GM23338 (cell line): ENCODE measurements at regions not wholly inside any gene's neighbourhood (a gene's known extent, or its start where the extent isn't known, plus 50 kb on each side); places are given as distances from the start of the nearest gene placed in this dataset.

ENCODE experiments used
- ATAC-seq: fragments of 200-7000 bp; cut with Tn5 transposase; 3 replicates; pipeline ENCODE4 v1.9.1; 2020
- DNase-seq: peaks from one replicate; pipeline ENCODE4 v3.0.0-alpha.2; 2015; ENCODE audit warnings: low spot score
- H2AFZ ChIP-seq: fragments of 200-600 bp; sonication (generic); 2 replicates; pipeline ENCODE4 v1.8.0; 2016; ENCODE audit warnings: antibody characterized with exemption, mild to moderate bottlenecking, moderate library complexity
- H3F3A ChIP-seq: fragments of 200-600 bp; sonication (generic); replicated peaks from 2 replicates; pipeline ENCODE4 v1.8.0; 2017; ENCODE audit warnings: antibody characterized with exemption, mixed run types, low read depth
- H3K27ac ChIP-seq: fragments of 200-600 bp; sonication (generic); 2 replicates; pipeline ENCODE4 v1.6.1; 2016; ENCODE audit warnings: low read depth
- H3K27me3 ChIP-seq: fragments of 200-600 bp; sonication (generic); 2 replicates; pipeline ENCODE4 v1.8.0; 2016; ENCODE audit warnings: mild to moderate bottlenecking, mixed run types, moderate library complexity; ENCODE audit not compliant: insufficient read depth
- H3K36me3 ChIP-seq: fragments of 200-600 bp; sonication (generic); 2 replicates; pipeline ENCODE4 v1.8.0; 2016; ENCODE audit warnings: mild to moderate bottlenecking; ENCODE audit not compliant: insufficient read depth
- H3K4me1 ChIP-seq: fragments of 200-600 bp; sonication (generic); 2 replicates; pipeline ENCODE4 v1.8.0; 2016; ENCODE audit warnings: mild to moderate bottlenecking, moderate library complexity; ENCODE audit not compliant: insufficient read depth
- H3K4me2 ChIP-seq: fragments of 200-600 bp; sonication (generic); 2 replicates; pipeline ENCODE4 v1.7.1; 2017; ENCODE audit warnings: mixed run types
- H3K4me3 ChIP-seq: fragments of 200-600 bp; sonication (generic); 2 replicates; pipeline ENCODE4 v1.6.1; 2016; ENCODE audit warnings: mixed run types
- H3K79me2 ChIP-seq: fragments of 200-600 bp; sonication (generic); replicated peaks from 2 replicates; pipeline ENCODE4 v1.8.0; 2017; ENCODE audit warnings: mild to moderate bottlenecking; ENCODE audit not compliant: insufficient read depth
- H3K9me2 ChIP-seq: fragments of 200-600 bp; sonication (generic); 2 replicates; pipeline ENCODE4 v1.8.0; 2017; ENCODE audit not compliant: insufficient read depth
- H4K20me1 ChIP-seq: fragments of 200-600 bp; sonication (generic); replicated peaks from 2 replicates; pipeline ENCODE4 v1.8.0; 2017; ENCODE audit warnings: mild to moderate bottlenecking; ENCODE audit not compliant: insufficient read depth
- H3K27ac Mint-ChIP-seq: 2 replicates; pipeline ENCODE4 v1.8.0; 2020; ENCODE audit warnings: inconsistent platforms, mild to moderate bottlenecking, moderate library complexity, mixed read lengths
- H3K27me3 Mint-ChIP-seq: 3 replicates; pipeline ENCODE4 v1.8.0; 2022; ENCODE audit warnings: low read depth, mild to moderate bottlenecking, moderate library complexity, mixed read lengths, inconsistent platforms; ENCODE audit not compliant: insufficient read depth, poor library complexity
- H3K36me3 Mint-ChIP-seq: 3 replicates; pipeline ENCODE4 v1.8.0; 2021; ENCODE audit warnings: low read depth, mild to moderate bottlenecking, inconsistent platforms, moderate library complexity, mixed read lengths
- H3K4me1 Mint-ChIP-seq: 3 replicates; pipeline ENCODE4 v1.8.0; 2020; ENCODE audit warnings: mild to moderate bottlenecking, inconsistent platforms, mixed read lengths
- H3K4me3 Mint-ChIP-seq: 3 replicates; pipeline ENCODE4 v1.8.0; 2021; ENCODE audit warnings: moderate library complexity, mild to moderate bottlenecking, inconsistent platforms, mixed read lengths
- H3K9me3 Mint-ChIP-seq: 3 replicates; pipeline ENCODE4 v1.8.0; 2020; ENCODE audit warnings: moderate library complexity, mild to moderate bottlenecking, inconsistent platforms, mixed read lengths
- CREB1 ChIP-seq: fragments of 250-450 bp; sonication (Bioruptor Pico); IDR thresholded peaks from 2 replicates; pipeline ENCODE4 v1.5.0; 2020; ENCODE audit warnings: low read depth, mild to moderate bottlenecking, moderate library complexity
- EZH2 ChIP-seq: fragments of 200-600 bp; sonication (generic); IDR thresholded peaks from one replicate; pipeline ENCODE4 v1.8.0; 2017; ENCODE audit warnings: antibody characterized with exemption, mild to moderate bottlenecking, low read depth; ENCODE audit not compliant: unreplicated experiment
- EZH2phosphoT487 ChIP-seq: fragments of 200-600 bp; sonication (generic); IDR thresholded peaks from one replicate; pipeline ENCODE4 v1.8.1; 2018; ENCODE audit warnings: antibody characterized with exemption; ENCODE audit not compliant: unreplicated experiment
- JUNB ChIP-seq: IDR thresholded peaks from one replicate; pipeline ENCODE4 v1.6.1; 2016; ENCODE audit warnings: antibody characterized with exemption; ENCODE audit not compliant: unreplicated experiment
- POLR2AphosphoS5 ChIP-seq: IDR thresholded peaks from 2 replicates; pipeline ENCODE4 v1.6.1; 2016; ENCODE audit warnings: antibody characterized with exemption, low read depth
- ZNF114 ChIP-seq: fragments of 250-450 bp; sonication (Bioruptor Pico); IDR thresholded peaks from 2 replicates; pipeline ENCODE4 v1.5.0; 2020; ENCODE audit warnings: mild to moderate bottlenecking, moderate library complexity
- ZNF331 ChIP-seq: fragments of 250-450 bp; sonication (Bioruptor Pico); IDR thresholded peaks from 2 replicates; pipeline ENCODE4 v1.5.0; 2020; ENCODE audit warnings: low read depth, mild to moderate bottlenecking, moderate library complexity
- TF ChIP-seq, protein P1 (sequence below): IDR thresholded peaks from 2 replicates; pipeline ENCODE4 v1.6.1; 2016; ENCODE audit warnings: antibody characterized with exemption
- TF ChIP-seq, protein P2 (sequence below): fragments of 250-450 bp; sonication (Bioruptor Pico); IDR thresholded peaks from 2 replicates; pipeline ENCODE4 v1.5.0; 2020; ENCODE audit warnings: mild to moderate bottlenecking, moderate library complexity
- TF ChIP-seq, protein P3 (sequence below): IDR thresholded peaks from one replicate; pipeline ENCODE4 v1.6.1; 2018; ENCODE audit warnings: antibody characterized with exemption; ENCODE audit not compliant: unreplicated experiment
- TF ChIP-seq, protein P4 (sequence below), 2 experiments: fragments of 200-600 bp in 1 of 2; sonication (generic) in 1 of 2; conservative IDR thresholded peaks; 2 replicates each; pipeline versions ENCODE4 v1.5.1 to v1.6.1; 2016 to 2017; ENCODE audit warnings: antibody characterized with exemption in 2 of 2, low read depth in 2 of 2, mild to moderate bottlenecking in 2 of 2, moderate library complexity in 1 of 2

DNA sequence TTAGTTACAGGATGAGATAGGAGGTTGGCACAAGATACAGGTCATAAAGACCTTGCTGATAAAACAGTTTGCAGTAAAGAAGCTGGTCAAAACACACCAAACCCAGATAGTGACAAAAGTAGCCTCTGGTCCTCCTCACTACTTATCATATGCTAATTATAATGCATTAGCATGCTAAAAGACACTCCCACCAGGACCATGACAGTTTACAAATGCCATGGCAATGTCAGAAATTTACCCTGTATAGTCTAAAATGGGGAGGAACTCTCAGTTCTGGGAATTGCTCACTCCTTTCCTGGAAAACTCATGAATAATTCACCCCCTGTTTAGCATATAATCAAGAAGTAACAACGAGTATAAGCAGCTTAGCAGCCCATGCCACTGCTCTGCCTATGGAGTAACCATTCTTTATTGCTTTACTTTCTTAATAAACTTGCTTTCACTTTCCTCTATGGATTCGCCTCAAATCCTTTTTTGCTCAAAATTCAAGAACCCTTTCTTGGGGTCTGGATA, 1254.4 kb downstream of the PCDH7 start (continued):
- TF ChIP-seq, protein P1, sequence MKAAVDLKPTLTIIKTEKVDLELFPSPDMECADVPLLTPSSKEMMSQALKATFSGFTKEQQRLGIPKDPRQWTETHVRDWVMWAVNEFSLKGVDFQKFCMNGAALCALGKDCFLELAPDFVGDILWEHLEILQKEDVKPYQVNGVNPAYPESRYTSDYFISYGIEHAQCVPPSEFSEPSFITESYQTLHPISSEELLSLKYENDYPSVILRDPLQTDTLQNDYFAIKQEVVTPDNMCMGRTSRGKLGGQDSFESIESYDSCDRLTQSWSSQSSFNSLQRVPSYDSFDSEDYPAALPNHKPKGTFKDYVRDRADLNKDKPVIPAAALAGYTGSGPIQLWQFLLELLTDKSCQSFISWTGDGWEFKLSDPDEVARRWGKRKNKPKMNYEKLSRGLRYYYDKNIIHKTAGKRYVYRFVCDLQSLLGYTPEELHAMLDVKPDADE: no peak
- TF ChIP-seq EZH2: no peak
- TF ChIP-seq, protein P2, sequence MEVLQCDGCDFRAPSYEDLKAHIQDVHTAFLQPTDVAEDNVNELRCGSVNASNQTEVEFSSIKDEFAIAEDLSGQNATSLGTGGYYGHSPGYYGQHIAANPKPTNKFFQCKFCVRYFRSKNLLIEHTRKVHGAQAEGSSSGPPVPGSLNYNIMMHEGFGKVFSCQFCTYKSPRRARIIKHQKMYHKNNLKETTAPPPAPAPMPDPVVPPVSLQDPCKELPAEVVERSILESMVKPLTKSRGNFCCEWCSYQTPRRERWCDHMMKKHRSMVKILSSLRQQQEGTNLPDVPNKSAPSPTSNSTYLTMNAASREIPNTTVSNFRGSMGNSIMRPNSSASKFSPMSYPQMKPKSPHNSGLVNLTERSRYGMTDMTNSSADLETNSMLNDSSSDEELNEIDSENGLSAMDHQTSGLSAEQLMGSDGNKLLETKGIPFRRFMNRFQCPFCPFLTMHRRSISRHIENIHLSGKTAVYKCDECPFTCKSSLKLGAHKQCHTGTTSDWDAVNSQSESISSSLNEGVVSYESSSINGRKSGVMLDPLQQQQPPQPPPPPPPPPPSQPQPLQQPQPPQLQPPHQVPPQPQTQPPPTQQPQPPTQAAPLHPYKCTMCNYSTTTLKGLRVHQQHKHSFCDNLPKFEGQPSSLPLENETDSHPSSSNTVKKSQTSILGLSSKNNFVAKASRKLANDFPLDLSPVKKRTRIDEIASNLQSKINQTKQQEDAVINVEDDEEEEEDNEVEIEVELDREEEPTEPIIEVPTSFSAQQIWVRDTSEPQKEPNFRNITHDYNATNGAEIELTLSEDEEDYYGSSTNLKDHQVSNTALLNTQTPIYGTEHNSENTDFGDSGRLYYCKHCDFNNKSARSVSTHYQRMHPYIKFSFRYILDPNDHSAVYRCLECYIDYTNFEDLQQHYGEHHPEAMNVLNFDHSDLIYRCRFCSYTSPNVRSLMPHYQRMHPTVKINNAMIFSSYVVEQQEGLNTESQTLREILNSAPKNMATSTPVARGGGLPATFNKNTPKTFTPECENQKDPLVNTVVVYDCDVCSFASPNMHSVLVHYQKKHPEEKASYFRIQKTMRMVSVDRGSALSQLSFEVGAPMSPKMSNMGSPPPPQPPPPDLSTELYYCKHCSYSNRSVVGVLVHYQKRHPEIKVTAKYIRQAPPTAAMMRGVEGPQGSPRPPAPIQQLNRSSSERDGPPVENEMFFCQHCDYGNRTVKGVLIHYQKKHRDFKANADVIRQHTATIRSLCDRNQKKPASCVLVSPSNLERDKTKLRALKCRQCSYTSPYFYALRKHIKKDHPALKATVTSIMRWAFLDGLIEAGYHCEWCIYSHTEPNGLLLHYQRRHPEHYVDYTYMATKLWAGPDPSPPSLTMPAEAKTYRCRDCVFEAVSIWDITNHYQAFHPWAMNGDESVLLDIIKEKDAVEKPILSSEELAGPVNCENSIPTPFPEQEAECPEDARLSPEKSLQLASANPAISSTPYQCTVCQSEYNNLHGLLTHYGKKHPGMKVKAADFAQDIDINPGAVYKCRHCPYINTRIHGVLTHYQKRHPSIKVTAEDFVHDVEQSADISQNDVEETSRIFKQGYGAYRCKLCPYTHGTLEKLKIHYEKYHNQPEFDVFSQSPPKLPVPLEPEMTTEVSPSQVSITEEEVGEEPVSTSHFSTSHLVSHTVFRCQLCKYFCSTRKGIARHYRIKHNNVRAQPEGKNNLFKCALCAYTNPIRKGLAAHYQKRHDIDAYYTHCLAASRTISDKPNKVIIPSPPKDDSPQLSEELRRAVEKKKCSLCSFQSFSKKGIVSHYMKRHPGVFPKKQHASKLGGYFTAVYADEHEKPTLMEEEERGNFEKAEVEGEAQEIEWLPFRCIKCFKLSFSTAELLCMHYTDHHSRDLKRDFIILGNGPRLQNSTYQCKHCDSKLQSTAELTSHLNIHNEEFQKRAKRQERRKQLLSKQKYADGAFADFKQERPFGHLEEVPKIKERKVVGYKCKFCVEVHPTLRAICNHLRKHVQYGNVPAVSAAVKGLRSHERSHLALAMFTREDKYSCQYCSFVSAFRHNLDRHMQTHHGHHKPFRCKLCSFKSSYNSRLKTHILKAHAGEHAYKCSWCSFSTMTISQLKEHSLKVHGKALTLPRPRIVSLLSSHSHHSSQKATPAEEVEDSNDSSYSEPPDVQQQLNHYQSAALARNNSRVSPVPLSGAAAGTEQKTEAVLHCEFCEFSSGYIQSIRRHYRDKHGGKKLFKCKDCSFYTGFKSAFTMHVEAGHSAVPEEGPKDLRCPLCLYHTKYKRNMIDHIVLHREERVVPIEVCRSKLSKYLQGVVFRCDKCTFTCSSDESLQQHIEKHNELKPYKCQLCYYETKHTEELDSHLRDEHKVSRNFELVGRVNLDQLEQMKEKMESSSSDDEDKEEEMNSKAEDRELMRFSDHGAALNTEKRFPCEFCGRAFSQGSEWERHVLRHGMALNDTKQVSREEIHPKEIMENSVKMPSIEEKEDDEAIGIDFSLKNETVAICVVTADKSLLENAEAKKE: no peak

DNA sequence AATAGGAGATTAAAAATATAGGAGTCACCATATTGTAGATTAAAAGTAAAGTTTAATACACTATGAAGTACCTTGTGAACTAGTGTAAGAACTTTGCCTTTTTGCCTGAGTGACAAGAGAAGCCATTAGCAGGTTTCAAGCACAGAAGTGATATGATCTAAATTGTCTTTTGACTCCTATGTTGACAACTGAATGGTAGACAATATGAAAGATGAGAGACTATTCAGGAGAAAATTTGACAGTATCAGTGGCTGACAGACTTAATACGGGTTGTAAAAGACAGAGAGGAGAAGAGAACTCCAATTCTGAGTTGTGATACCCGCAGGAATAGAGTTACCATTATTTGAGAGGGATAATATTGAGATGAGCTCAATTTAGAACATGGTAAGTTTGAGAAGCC, 1259.8 kb downstream of the PCDH7 start:
- no peaks in the 10 kb centered on the region for H3K36me3 Mint-ChIP-seq
- DNase-seq: no peak
- Histone ChIP-seq H3K4me3 (no peak overlapping the region), H3K4me2 (no peak overlapping the region), H3K36me3 (no peaks in the 10 kb centered on the region), H4K20me1 (no peaks in the 10 kb centered on the region), H3K27ac (no peak overlapping the region), H3K4me1 (no peaks in the 10 kb centered on the region), H3K27me3 (no peaks in the 10 kb centered on the region), H2AFZ (no peak overlapping the region), H3F3A (no peaks in the 10 kb centered on the region), H3K79me2 (no peaks in the 10 kb centered on the region), H3K9me2 (no peaks in the 10 kb centered on the region)
- TF ChIP-seq POLR2AphosphoS5 (no peak), JUNB (no peak), EZH2 (no peak), ZNF114 (CRISPR knock-in tag) (no peak), CREB1 (no peak), EZH2phosphoT487 (no peak), ZNF331 (CRISPR knock-in tag) (no peak)
- TF ChIP-seq, protein P3, sequence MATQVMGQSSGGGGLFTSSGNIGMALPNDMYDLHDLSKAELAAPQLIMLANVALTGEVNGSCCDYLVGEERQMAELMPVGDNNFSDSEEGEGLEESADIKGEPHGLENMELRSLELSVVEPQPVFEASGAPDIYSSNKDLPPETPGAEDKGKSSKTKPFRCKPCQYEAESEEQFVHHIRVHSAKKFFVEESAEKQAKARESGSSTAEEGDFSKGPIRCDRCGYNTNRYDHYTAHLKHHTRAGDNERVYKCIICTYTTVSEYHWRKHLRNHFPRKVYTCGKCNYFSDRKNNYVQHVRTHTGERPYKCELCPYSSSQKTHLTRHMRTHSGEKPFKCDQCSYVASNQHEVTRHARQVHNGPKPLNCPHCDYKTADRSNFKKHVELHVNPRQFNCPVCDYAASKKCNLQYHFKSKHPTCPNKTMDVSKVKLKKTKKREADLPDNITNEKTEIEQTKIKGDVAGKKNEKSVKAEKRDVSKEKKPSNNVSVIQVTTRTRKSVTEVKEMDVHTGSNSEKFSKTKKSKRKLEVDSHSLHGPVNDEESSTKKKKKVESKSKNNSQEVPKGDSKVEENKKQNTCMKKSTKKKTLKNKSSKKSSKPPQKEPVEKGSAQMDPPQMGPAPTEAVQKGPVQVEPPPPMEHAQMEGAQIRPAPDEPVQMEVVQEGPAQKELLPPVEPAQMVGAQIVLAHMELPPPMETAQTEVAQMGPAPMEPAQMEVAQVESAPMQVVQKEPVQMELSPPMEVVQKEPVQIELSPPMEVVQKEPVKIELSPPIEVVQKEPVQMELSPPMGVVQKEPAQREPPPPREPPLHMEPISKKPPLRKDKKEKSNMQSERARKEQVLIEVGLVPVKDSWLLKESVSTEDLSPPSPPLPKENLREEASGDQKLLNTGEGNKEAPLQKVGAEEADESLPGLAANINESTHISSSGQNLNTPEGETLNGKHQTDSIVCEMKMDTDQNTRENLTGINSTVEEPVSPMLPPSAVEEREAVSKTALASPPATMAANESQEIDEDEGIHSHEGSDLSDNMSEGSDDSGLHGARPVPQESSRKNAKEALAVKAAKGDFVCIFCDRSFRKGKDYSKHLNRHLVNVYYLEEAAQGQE: no peak
- TF ChIP-seq, protein P4, sequence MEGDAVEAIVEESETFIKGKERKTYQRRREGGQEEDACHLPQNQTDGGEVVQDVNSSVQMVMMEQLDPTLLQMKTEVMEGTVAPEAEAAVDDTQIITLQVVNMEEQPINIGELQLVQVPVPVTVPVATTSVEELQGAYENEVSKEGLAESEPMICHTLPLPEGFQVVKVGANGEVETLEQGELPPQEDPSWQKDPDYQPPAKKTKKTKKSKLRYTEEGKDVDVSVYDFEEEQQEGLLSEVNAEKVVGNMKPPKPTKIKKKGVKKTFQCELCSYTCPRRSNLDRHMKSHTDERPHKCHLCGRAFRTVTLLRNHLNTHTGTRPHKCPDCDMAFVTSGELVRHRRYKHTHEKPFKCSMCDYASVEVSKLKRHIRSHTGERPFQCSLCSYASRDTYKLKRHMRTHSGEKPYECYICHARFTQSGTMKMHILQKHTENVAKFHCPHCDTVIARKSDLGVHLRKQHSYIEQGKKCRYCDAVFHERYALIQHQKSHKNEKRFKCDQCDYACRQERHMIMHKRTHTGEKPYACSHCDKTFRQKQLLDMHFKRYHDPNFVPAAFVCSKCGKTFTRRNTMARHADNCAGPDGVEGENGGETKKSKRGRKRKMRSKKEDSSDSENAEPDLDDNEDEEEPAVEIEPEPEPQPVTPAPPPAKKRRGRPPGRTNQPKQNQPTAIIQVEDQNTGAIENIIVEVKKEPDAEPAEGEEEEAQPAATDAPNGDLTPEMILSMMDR (conservative IDR thresholded peaks at IDR 0.05; ENCODE audit: low read depth in 2 of 2): no peak
- H3K27ac Mint-ChIP-seq: no peak overlapping the region
- H3K4me1 Mint-ChIP-seq: no peaks in the 10 kb centered on the region
- no peak for ATAC-seq
- H3K4me3 Mint-ChIP-seq: no peak overlapping the region
- H3K27me3 Mint-ChIP-seq: peaks cover 2% of the 10 kb centered on the region
- no peaks in the 10 kb centered on the region for H3K9me3 Mint-ChIP-seq
